ENCODE measurements at regions not wholly inside any gene's neighbourhood (a gene's known extent, or its start where the extent isn't known, plus 50 kb on each side); places are given as distances from the start of the nearest gene placed in this dataset.
"Not testable (repeated sequence)": the region's sequence is repeated elsewhere in the genome, so short reads cannot be mapped to it uniquely, and the experiment has no call there.

GRCh38 chr7:84910322-84910721 is 276.5 kb downstream of the SEMA3D start:
- TF ChIP-seq CTCF, POLR2A, EP300 (IDR thresholded peaks at IDR 0.05): not testable (repeated sequence)

Data from ovary (tissue), 3 donors.